GM18873 (cell line): ENCODE measurements at regions not wholly inside any gene's neighbourhood (a gene's known extent, or its start where the extent isn't known, plus 50 kb on each side); places are given as distances from the start of the nearest gene placed in this dataset.
"Not testable (repeated sequence)": the region's sequence is repeated elsewhere in the genome, so short reads cannot be mapped to it uniquely, and the experiment has no call there.

Experiments used
- ATAC-seq: cut with Tn5 transposase; IDR thresholded peaks from one replicate; pipeline ENCODE4 v1.9.1; 2021; ENCODE audit warnings: mild to moderate bottlenecking, moderate library complexity, moderate number of reproducible peaks; ENCODE audit not compliant: unreplicated experiment, low FRiP score

- ATAC-seq, result no peak
These were observed 80.7 kb downstream of the TFAP2B start for GRCh38 chr6:50899306-50899870.

- no peak for ATAC-seq
These were observed 83.6 kb downstream of the TFAP2B start for GRCh38 chr6:50902260-50902659.

GRCh38 chr6:50905297-50905696 is 86.6 kb downstream of the TFAP2B start:
- no peak for ATAC-seq

GRCh38 chr6:50907565-50907964 is 88.9 kb downstream of the TFAP2B start:
- no peak for ATAC-seq

GRCh38 chr6:50913105-50913770 is 94.6 kb downstream of the TFAP2B start:
- no peak for ATAC-seq

GRCh38 chr6:50921378-50921777 is 102.7 kb downstream of the TFAP2B start:
- ATAC-seq, result not testable (repeated sequence)

GRCh38 chr6:50921968-50922367 is 103.3 kb downstream of the TFAP2B start:
- ATAC-seq, result no peak

GRCh38 chr6:50922579-50923525 is 104.2 kb downstream of the TFAP2B start:
- ATAC-seq, result no peak

GRCh38 chr6:50924758-50925157 is 106.1 kb downstream of the TFAP2B start:
- ATAC-seq, result no peak

- no peak for ATAC-seq
These were observed 106.9 kb downstream of the TFAP2B start for GRCh38 chr6:50925548-50925947.

- ATAC-seq, result no peak
These were observed 107.3 kb downstream of the TFAP2B start for GRCh38 chr6:50925981-50926380.

- ATAC-seq, result no peak
These were observed 109.1 kb downstream of the TFAP2B start for GRCh38 chr6:50927800-50928199.

- no peak for ATAC-seq
These were observed 110.7 kb downstream of the TFAP2B start for GRCh38 chr6:50929323-50929722.

- no peak for ATAC-seq
These were observed 116.8 kb downstream of the TFAP2B start for GRCh38 chr6:50935442-50935841.

GRCh38 chr6:50936277-50936681 is 117.6 kb downstream of the TFAP2B start:
- no peak for ATAC-seq

- ATAC-seq, result no peak
These were observed 121.3 kb downstream of the TFAP2B start for GRCh38 chr6:50939931-50940330.

- ATAC-seq, result no peak
These were observed 127.1 kb downstream of the TFAP2B start for GRCh38 chr6:50945789-50946188.

- no peak for ATAC-seq
These were observed 133.6 kb downstream of the TFAP2B start for GRCh38 chr6:50952092-50952907.

- no peak for ATAC-seq
These were observed 137.3 kb downstream of the TFAP2B start for GRCh38 chr6:50956014-50956413.

GRCh38 chr6:50958148-50958697 is 139.6 kb downstream of the TFAP2B start:
- ATAC-seq, result no peak
